ENCODE measurements at regions not wholly inside any gene's neighbourhood (a gene's known extent, or its start where the extent isn't known, plus 50 kb on each side); places are given as distances from the start of the nearest gene placed in this dataset.

DNA sequence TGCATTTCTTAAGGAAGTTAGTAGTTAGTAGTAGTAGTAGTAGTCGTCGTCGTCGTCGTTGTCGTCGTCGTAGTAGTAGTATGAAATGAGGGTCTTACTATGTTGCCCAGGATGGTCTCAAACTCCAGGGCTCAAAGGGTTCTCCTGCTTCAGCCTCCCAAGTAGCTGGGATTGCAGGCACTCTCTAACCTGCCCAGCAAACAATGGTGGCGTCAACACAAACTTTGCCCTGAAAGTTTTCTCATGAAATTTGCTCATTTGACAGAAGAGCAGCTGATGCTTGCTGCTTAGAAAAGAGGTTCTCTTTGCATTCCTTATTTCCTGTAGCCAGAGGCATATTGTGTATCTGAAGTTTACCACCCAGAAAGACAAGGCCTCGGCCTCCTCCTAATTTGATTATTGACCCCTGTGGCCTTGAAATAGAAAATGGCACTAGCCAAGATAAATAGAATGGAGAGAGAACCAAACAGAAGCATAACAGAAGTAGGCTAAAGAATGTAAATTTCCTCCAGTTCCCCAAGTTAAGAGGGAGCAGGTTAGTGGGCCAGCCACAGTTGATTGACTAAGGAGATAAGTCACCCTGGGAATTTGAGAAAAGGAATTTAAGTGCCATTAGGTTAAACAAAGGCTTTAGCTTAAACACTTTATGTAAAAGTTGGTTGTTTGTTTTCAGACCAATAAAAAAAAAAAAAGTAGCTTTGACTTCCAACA is 166.2 kb upstream of the ROBO2 start:
- no peak for TF ChIP-seq POLR2A (IDR thresholded peaks at IDR 0.05)
- no peak for TF ChIP-seq CTCF (IDR thresholded peaks at IDR 0.05)
